Naive thymus-derived CD8-positive, alpha-beta T cell (primary cell): ENCODE measurements at regions not wholly inside any gene's neighbourhood (a gene's known extent, or its start where the extent isn't known, plus 50 kb on each side); places are given as distances from the start of the nearest gene placed in this dataset.
"Not testable (repeated sequence)": the region's sequence is repeated elsewhere in the genome, so short reads cannot be mapped to it uniquely, and the experiment has no call there.

Experiments
- ATAC-seq, 2 donors: fragments of 150-1000 bp; cut with Tn5 transposase in 1 of 2; sonication (Bioruptor Pico), chemical (Tn5 transposase) in 1 of 2; 1 replicate in 1 of 2; 2 replicates in 1 of 2; pipeline ENCODE4 v1.10.0; 2021; ENCODE audit warnings: mild to moderate bottlenecking in 2 of 2, moderate library complexity in 2 of 2
- POLR2A ChIA-PET: fragments of 350-600 bp; sonication (Branson Sonifier 250); formaldehyde crosslinking; loops from one replicate; lab custom pipeline; 2021; ENCODE audit warnings: antibody characterized with exemption; lab: Charles Lee
- DNase-seq, 10 donors: peaks; one replicate each; pipeline versions ENCODE4 v3.0.0 to v3.0.0-alpha.2; 2020 to 2022
- H3K27ac Mint-ChIP-seq, 10 donors: one replicate each; pipeline ENCODE4 v1.8.0; 2020 to 2022; ENCODE audit warnings: mild to moderate bottlenecking in 10 of 10, mixed read lengths in 10 of 10, moderate library complexity in 4 of 10, inconsistent platforms in 1 of 10
- H3K27me3 Mint-ChIP-seq, 5 donors: one replicate each; pipeline ENCODE4 v1.8.0; 2021 to 2022; ENCODE audit warnings: mixed read lengths in 5 of 5
- H3K36me3 Mint-ChIP-seq, 3 donors: one replicate each; pipeline ENCODE4 v1.8.0; 2020 to 2022; ENCODE audit warnings: mixed read lengths in 3 of 3, mild to moderate bottlenecking in 2 of 3, inconsistent platforms in 1 of 3
- H3K4me1 Mint-ChIP-seq, 4 donors: one replicate each; pipeline ENCODE4 v1.8.0; 2021 to 2022; ENCODE audit warnings: mixed read lengths in 4 of 4
- H3K4me3 Mint-ChIP-seq, 10 donors: one replicate each; pipeline ENCODE4 v1.8.0; 2020 to 2022; ENCODE audit warnings: mild to moderate bottlenecking in 10 of 10, mixed read lengths in 10 of 10, moderate library complexity in 6 of 10, inconsistent platforms in 1 of 10
- H3K9me3 Mint-ChIP-seq, 9 donors: one replicate each; pipeline ENCODE4 v1.8.0; 2020 to 2022; ENCODE audit warnings: mixed read lengths in 9 of 9, mild to moderate bottlenecking in 3 of 9, inconsistent platforms in 1 of 9, moderate library complexity in 1 of 9

GRCh38 chr3:20464237-20464636 is 278.2 kb upstream of the SGO1 start:
- POLR2A ChIA-PET, H3K27me3 Mint-ChIP-seq, ATAC-seq, H3K4me1 Mint-ChIP-seq, H3K27ac Mint-ChIP-seq, H3K4me3 Mint-ChIP-seq, DNase-seq: not testable (repeated sequence)
- Mint-ChIP-seq H3K9me3 (peaks cover 22 to 56% (median 32%) of the 10 kb centered on the region in 9 donors), H3K36me3 (peaks cover 2 to 35% (median 3%) of the 10 kb centered on the region in 3 donors)

DNA sequence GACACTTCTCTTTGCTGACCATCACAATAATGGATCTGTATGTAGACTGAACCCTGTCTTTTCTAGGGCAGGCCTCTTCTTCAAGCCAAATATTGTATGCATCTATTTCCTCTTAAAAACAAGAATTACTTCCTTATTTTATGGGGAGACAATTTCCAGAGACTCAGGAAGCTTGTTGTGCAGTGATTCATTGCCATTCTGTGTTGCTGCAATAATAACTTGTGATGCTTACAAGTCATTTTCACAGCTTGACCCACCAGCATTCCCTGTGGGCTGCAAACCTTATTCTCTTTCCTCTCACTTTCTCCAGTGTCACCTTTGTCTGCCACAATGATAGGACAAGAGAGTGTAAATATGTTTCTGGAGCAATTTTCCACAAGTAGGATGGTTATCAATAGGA is 276.7 kb upstream of the SGO1 start:
- Mint-ChIP-seq H3K9me3 (peaks cover 16 to 58% (median 41%) of the 10 kb centered on the region in 9 donors), H3K4me1 (no peaks in the 10 kb centered on the region), H3K27me3 (no peaks in the 10 kb centered on the region), H3K36me3 (peaks cover 3 to 41% (median 4%) of the 10 kb centered on the region in 3 donors), H3K27ac (no peak overlapping the region), H3K4me3 (no peak overlapping the region)
- POLR2A ChIA-PET = no interaction called here
- no peak for ATAC-seq
- no peak for DNase-seq

DNA sequence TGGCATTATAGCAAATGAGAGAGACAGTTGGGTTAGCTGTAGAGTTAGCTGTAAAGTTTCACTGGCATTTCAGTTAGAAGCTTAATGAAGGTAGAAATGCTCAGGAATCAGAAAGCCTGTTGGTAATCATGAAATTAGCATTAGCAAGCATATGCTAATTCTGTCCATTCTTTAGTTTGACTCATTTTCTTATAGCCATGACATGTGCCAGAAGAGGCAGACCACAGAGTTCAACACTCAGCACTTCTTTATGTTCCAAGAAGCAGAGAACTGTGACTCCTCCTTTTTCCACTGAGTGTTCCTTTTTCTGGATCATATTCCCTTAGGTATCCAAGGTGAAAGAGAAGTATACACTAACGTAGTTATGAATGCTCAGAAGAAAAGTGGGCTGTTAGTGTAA is 276.2 kb upstream of the SGO1 start:
- Mint-ChIP-seq H3K4me3 (no peak overlapping the region), H3K9me3 (peaks cover 11 to 58% (median 41%) of the 10 kb centered on the region in 9 donors), H3K36me3 (peaks cover 4 to 41% (median 6%) of the 10 kb centered on the region in 3 donors), H3K27ac (no peak overlapping the region), H3K4me1 (no peaks in the 10 kb centered on the region), H3K27me3 (no peaks in the 10 kb centered on the region)
- POLR2A ChIA-PET = no interaction called here
- ATAC-seq (no peak), DNase-seq (no peak)

DNA sequence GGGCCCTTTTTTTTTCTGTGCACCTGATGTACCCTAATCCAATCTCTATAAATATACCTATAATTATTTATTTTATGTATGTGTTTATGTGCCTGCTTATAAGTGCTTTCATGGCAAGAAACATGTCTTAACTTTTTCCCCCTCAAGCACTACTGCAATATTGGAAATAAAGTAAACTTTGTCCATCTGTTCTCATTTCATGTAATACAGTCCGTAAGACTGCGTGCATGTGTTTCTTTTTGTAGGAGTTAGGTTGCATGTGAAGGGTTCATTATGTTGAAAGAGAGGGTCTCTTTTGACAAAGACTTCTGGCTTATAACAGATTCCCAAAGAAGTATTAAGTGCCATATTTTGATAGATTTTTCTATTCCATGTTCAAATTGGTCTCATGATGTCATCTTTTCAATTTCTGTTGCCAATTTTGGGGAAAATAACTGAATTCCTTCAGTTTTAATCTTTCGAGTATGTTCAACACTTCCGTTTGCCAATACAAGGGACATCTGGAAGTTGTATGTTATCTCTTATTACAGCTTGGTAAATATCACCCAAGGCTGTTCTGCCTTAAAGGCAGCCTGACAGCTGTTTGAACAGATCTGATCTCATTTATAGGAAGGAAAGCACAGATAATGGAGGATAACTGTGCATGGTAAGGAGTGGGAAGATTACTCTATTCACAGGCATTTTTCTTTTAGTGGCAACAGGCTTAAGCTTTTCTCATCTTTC is 273.1 kb upstream of the SGO1 start:
- peaks cover 3 to 29% (median 4%) of the 10 kb centered on the region in 3 donors for H3K36me3 Mint-ChIP-seq
- no peak overlapping the region for H3K4me3 Mint-ChIP-seq
- POLR2A ChIA-PET = no interaction called here
- ATAC-seq = no peak
- no peak overlapping the region for H3K27ac Mint-ChIP-seq
- no peaks in the 10 kb centered on the region for H3K27me3 Mint-ChIP-seq
- H3K4me1 Mint-ChIP-seq = no peaks in the 10 kb centered on the region
- no peak for DNase-seq
- H3K9me3 Mint-ChIP-seq = peaks cover 13 to 60% (median 35%) of the 10 kb centered on the region in 9 donors

GRCh38 chr3:20456511-20456910 is 270.5 kb upstream of the SGO1 start:
- Mint-ChIP-seq H3K4me3 (no peak overlapping the region), H3K4me1 (no peaks in the 10 kb centered on the region), H3K27me3 (no peaks in the 10 kb centered on the region), H3K9me3 (peaks cover 13 to 67% (median 32%) of the 10 kb centered on the region in 9 donors), H3K27ac (no peak overlapping the region), H3K36me3 (peaks cover 3 to 34% (median 4%) of the 10 kb centered on the region in 3 donors)
- DNase-seq (no peak), ATAC-seq (no peak)
- POLR2A ChIA-PET = no interaction called here

DNA sequence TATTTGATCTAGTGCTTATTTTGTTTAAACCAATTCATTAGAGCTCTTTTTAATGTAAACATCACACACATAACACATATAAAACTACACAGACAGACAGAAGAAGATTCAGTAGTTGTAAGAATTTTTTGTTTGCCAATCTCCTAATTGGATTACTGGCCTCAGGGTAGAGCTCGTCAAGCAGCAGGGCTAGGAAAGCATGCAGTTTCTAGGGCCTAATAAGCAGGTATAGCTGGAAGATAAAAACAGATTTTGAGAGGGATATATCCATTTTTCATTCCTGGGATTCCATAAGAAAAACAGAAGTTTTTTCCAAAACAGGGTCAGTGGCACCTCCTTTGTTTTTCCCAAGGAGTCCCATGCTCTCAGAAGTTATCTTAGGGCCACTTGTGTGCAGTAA is 265.2 kb upstream of the SGO1 start:
- H3K4me1 Mint-ChIP-seq = no peaks in the 10 kb centered on the region
- POLR2A ChIA-PET = no interaction called here
- no peaks in the 10 kb centered on the region for H3K27me3 Mint-ChIP-seq
- H3K27ac Mint-ChIP-seq = no peak overlapping the region
- no peak for ATAC-seq
- H3K4me3 Mint-ChIP-seq = no peak overlapping the region
- H3K9me3 Mint-ChIP-seq = peaks cover 5 to 62% (median 13%) of the 10 kb centered on the region in 9 donors
- peaks cover 0 to 12% (median 0%) of the 10 kb centered on the region in 3 donors for H3K36me3 Mint-ChIP-seq
- DNase-seq = no peak

GRCh38 chr3:20450611-20451010 is 264.6 kb upstream of the SGO1 start:
- Mint-ChIP-seq H3K27ac (no peak overlapping the region), H3K9me3 (peaks cover 0 to 63% (median 13%) of the 10 kb centered on the region in 9 donors), H3K36me3 (peaks cover 0 to 12% (median 0%) of the 10 kb centered on the region in 3 donors), H3K27me3 (no peaks in the 10 kb centered on the region), H3K4me3 (no peak overlapping the region), H3K4me1 (no peaks in the 10 kb centered on the region)
- DNase-seq = no peak
- no peak for ATAC-seq
- POLR2A ChIA-PET = no interaction called here

- POLR2A ChIA-PET = no interaction called here
- ATAC-seq = no peak
- peaks cover 0 to 7% (median 3%) of the 10 kb centered on the region in 3 donors for H3K36me3 Mint-ChIP-seq
- H3K4me3 Mint-ChIP-seq = no peak overlapping the region
- DNase-seq = no peak
- H3K9me3 Mint-ChIP-seq = peaks cover 0 to 42% (median 15%) of the 10 kb centered on the region in 9 donors
- no peaks in the 10 kb centered on the region for H3K4me1 Mint-ChIP-seq
- H3K27me3 Mint-ChIP-seq = peaks cover 0 to 10% (median 0%) of the 10 kb centered on the region in 5 donors
- H3K27ac Mint-ChIP-seq = no peak overlapping the region
These were observed 256.8 kb upstream of the SGO1 start for GRCh38 chr3:20442846-20443245.

- POLR2A ChIA-PET, H3K27me3 Mint-ChIP-seq: not testable (repeated sequence)
These were observed 241.3 kb upstream of the SGO1 start for GRCh38 chr3:20427268-20427667.

DNA sequence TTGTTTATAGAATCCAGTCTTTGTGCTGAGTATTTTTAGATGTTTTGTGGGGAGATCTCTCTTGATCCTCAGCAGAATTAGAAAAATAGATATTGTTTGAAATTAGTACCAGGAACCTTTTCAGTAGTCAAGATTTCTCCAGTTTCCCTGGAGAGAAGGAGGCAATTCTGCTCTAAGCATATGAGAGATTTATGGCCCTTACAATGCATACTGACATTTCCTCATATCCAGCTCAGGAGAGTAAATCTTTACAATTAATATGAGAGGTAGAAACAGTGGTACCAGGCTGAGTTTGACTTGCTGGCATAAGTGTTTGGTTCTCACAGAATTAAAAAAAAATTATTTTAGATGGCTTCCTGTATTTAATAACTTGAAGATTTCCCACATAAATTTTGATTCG is 239.1 kb upstream of the SGO1 start:
- peaks cover 3 to 8% (median 6%) of the 10 kb centered on the region in 3 donors for H3K36me3 Mint-ChIP-seq

More at GRCh38 chr3:20427268-20427667, 241.3 kb upstream of the SGO1 start:
- H3K4me1 Mint-ChIP-seq, ATAC-seq, H3K4me3 Mint-ChIP-seq, DNase-seq, H3K27ac Mint-ChIP-seq: not testable (repeated sequence)
- Mint-ChIP-seq H3K36me3 (peaks cover 5 to 26% (median 14%) of the 10 kb centered on the region in 3 donors), H3K9me3 (peaks cover 3 to 58% (median 38%) of the 10 kb centered on the region in 9 donors)

DNA sequence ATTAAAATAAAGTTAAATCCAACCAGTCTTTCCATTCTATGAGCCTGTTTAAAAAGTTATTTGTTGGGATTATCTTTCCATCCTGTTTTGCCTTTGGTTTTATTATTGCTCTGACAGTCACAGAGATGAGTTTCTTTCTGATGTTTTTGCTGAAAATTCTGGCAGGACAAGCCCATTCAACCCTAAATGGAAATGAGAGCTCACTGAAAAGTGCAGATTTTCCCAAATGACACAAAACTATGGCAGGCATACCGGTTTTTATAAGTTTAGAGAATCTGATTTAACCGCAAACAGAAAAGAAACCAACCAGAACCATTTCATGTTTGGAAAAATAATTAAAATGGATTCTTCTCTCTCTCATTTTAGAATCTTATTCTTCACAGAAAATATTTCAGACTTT is 238.1 kb upstream of the SGO1 start:
- H3K9me3 Mint-ChIP-seq = peaks cover 0 to 27% (median 9%) of the 10 kb centered on the region in 9 donors
- DNase-seq (no peak), ATAC-seq (no peak)
- H3K4me1 Mint-ChIP-seq = no peaks in the 10 kb centered on the region
- H3K27me3 Mint-ChIP-seq = no peaks in the 10 kb centered on the region
- H3K36me3 Mint-ChIP-seq = no peaks in the 10 kb centered on the region
- POLR2A ChIA-PET = no interaction called here
- no peak overlapping the region for H3K4me3 Mint-ChIP-seq
- H3K27ac Mint-ChIP-seq = no peak overlapping the region

More for the DNA sequence above, 239.1 kb upstream of the SGO1 start:
- no peak overlapping the region for H3K4me3 Mint-ChIP-seq
- POLR2A ChIA-PET = no interaction called here
- DNase-seq = no peak
- no peak overlapping the region for H3K27ac Mint-ChIP-seq
- H3K4me1 Mint-ChIP-seq = no peaks in the 10 kb centered on the region
- H3K9me3 Mint-ChIP-seq = peaks cover 0 to 37% (median 19%) of the 10 kb centered on the region in 9 donors
- ATAC-seq = no peak
- no peaks in the 10 kb centered on the region for H3K27me3 Mint-ChIP-seq

DNA sequence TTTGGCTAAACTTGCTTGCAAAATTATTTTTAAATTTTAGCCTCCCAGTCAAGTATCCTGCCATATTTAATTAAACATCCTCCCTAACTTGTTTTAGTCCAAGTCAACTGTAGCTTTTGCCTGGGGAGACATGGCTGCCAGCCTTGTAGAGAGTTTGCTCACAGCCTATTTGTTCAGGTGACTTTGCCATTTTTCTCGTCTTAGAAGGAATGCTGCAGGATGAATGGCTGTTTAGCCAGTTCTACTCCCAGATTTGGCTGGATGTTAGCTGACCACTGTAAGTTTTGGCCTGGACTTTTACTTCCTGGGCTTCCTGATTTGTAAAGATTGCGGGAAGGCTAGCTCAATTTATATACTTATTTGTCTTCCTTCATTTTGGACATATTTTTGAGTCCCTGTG is 236.4 kb upstream of the SGO1 start:
- Mint-ChIP-seq H3K4me1 (no peaks in the 10 kb centered on the region), H3K36me3 (no peaks in the 10 kb centered on the region), H3K27me3 (no peaks in the 10 kb centered on the region), H3K9me3 (peaks cover 0 to 10% (median 5%) of the 10 kb centered on the region in 9 donors), H3K27ac (no peak overlapping the region), H3K4me3 (no peak overlapping the region)
- DNase-seq (no peak), ATAC-seq (no peak)
- POLR2A ChIA-PET = no interaction called here

- Mint-ChIP-seq H3K4me3 (no peak overlapping the region), H3K9me3 (no peaks in the 10 kb centered on the region), H3K27me3 (no peaks in the 10 kb centered on the region), H3K36me3 (peaks cover 0 to 2% (median 0%) of the 10 kb centered on the region in 3 donors), H3K27ac (no peak overlapping the region), H3K4me1 (no peaks in the 10 kb centered on the region)
- DNase-seq (no peak), ATAC-seq (no peak)
- POLR2A ChIA-PET = no interaction called here
These were observed 231.5 kb upstream of the SGO1 start for GRCh38 chr3:20417388-20418108.
